ENCODE measurements at regions not wholly inside any gene's neighbourhood (a gene's known extent, or its start where the extent isn't known, plus 50 kb on each side); places are given as distances from the start of the nearest gene placed in this dataset.

- H3K4me3 ChIP-seq (replicated peaks; ENCODE audit: low read depth, low read length), result no peak overlapping the region
- TF ChIP-seq, protein P1, sequence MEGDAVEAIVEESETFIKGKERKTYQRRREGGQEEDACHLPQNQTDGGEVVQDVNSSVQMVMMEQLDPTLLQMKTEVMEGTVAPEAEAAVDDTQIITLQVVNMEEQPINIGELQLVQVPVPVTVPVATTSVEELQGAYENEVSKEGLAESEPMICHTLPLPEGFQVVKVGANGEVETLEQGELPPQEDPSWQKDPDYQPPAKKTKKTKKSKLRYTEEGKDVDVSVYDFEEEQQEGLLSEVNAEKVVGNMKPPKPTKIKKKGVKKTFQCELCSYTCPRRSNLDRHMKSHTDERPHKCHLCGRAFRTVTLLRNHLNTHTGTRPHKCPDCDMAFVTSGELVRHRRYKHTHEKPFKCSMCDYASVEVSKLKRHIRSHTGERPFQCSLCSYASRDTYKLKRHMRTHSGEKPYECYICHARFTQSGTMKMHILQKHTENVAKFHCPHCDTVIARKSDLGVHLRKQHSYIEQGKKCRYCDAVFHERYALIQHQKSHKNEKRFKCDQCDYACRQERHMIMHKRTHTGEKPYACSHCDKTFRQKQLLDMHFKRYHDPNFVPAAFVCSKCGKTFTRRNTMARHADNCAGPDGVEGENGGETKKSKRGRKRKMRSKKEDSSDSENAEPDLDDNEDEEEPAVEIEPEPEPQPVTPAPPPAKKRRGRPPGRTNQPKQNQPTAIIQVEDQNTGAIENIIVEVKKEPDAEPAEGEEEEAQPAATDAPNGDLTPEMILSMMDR (IDR thresholded peaks at IDR 0.05; ENCODE audit: low read length, missing control alignments), result no peak
- no peak for DNase-seq (ENCODE audit: low read depth)
These were observed 50.4 kb upstream of the SLC25A4 start for GRCh38 chr4:185092535-185093197.
